Natural killer cell treated with Interleukin-12 subunit alpha and Interleukin-12 subunit beta and Interleukin-15 and Interleukin-18, amount 100 ng/mL, for 72 hours (primary cell): ENCODE measurements at regions not wholly inside any gene's neighbourhood (a gene's known extent, or its start where the extent isn't known, plus 50 kb on each side); places are given as distances from the start of the nearest gene placed in this dataset.

Source experiments
- ATAC-seq, 2 donors: fragments of 150-1000 bp; cut with Tn5 transposase in 1 of 2; sonication (Bioruptor Pico), chemical (Tn5 transposase) in 1 of 2; 2 replicates each; pipeline ENCODE4 v1.10.0; 2021
- DNase-seq: peaks from one replicate; pipeline ENCODE4 v3.0.0; 2022; ENCODE audit warnings: low spot score
- H3K27ac Mint-ChIP-seq, 2 donors: 1 replicate in 1 of 2; 2 replicates in 1 of 2; pipeline ENCODE4 v1.8.0; 2022; ENCODE audit warnings: mixed read lengths in 2 of 2, mild to moderate bottlenecking in 1 of 2, moderate library complexity in 1 of 2
- H3K27me3 Mint-ChIP-seq, 2 donors: 1 replicate in 1 of 2; 2 replicates in 1 of 2; pipeline ENCODE4 v1.8.0; 2022; ENCODE audit warnings: mixed read lengths in 2 of 2
- H3K36me3 Mint-ChIP-seq: one replicate; pipeline ENCODE4 v1.8.0; 2022; ENCODE audit warnings: mixed read lengths
- H3K4me1 Mint-ChIP-seq, 2 donors: 1 replicate in 1 of 2; 2 replicates in 1 of 2; pipeline ENCODE4 v1.8.0; 2022; ENCODE audit warnings: low read depth in 2 of 2, mixed read lengths in 2 of 2, mild to moderate bottlenecking in 1 of 2
- H3K4me3 Mint-ChIP-seq: one replicate; pipeline ENCODE4 v1.8.0; 2022; ENCODE audit warnings: mixed read lengths
- H3K9me3 Mint-ChIP-seq: 2 replicates; pipeline ENCODE4 v1.8.0; 2022; ENCODE audit warnings: mixed read lengths

DNA sequence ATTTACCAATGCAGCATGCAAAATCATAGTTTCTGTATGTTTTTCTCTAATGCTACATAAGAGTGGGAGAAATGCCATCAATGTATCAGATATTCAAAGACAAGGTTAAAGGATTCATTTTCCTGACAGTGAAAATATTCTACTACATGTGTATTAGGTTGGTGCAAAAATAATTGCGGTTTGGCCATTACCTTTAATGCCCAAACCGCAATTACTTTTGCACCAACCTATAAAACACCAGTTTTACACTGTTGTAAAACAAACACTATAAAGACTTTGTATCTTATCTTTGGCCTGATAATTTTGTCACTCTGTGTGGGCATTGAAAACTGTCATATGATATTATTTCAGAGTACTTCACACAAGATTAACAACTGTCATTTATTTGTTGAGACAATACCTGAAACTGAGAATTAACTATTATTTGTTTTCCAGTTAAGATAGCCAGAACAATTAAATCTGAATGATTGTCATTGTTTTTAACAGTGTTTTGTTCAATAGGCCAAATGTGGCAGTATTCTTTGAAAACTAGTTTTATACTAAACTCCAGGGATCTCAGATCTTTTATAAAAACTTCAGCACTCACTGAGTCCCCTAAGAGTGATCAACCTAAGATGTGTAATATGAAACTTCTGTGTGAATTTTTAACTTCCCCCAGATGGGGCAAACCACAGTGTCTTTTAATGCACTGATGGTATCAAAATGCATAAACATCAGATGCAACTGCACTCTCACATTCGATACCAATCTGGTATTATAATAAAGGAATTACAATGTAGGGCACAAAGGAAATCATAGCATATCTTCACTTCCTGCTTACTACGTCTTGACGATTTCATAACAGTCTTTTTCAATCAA, 53.8 kb upstream of the FBN2 start:
- H3K4me3 Mint-ChIP-seq, result no peak overlapping the region
- peaks cover 15% of the 10 kb centered on the region for H3K9me3 Mint-ChIP-seq
- H3K4me1 Mint-ChIP-seq, result no peaks in the 10 kb centered on the region
- DNase-seq (no peak), ATAC-seq (no peak)
- no peaks in the 10 kb centered on the region for H3K36me3 Mint-ChIP-seq
- H3K27me3 Mint-ChIP-seq, result no peaks in the 10 kb centered on the region
- no peak overlapping the region for H3K27ac Mint-ChIP-seq

DNA sequence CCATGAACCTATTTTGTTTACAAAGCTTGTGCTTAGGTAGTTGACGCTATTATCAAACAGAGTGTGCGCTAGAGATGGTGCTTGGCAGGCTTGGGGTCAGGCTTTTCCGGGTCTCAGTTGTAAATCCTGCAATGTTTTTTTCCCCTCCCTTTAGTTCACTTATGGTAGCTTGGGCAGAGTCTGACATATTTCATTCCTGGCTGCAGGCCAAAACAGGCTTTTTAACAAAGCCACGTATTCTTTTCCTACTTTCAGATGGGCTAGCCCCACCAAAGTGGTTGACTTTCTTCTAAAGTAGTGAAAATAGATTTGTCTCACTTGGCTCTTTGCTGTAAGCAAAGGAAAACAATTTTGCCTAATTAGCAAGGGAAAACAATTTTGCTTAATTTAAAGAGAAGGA, 58.0 kb upstream of the FBN2 start:
- peaks cover 13% of the 10 kb centered on the region for H3K9me3 Mint-ChIP-seq
- no peak overlapping the region for H3K27ac Mint-ChIP-seq
- no peak overlapping the region for H3K4me3 Mint-ChIP-seq
- H3K4me1 Mint-ChIP-seq, result no peaks in the 10 kb centered on the region
- H3K36me3 Mint-ChIP-seq, result no peaks in the 10 kb centered on the region
- ATAC-seq, result no peak
- no peak for DNase-seq
- H3K27me3 Mint-ChIP-seq, result no peaks in the 10 kb centered on the region

DNA sequence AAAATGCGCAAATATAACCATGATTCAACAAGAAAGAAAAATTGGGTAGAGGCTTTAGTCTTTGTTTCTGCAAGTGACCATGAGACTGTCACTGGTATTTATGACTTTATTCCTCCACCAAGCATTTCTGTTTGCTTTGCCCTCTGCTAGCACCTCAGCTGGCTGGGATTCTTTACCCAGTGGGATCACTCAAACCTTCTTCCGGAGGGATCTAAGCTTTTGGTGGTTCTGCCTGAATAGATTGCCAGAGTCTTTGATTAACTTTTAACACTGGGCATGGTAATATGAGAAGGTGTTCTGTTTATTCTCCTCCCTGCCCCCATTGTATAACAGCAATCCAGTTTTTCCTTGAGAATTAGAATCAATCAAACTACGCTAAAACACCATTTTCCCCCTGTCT, 59.1 kb upstream of the FBN2 start:
- DNase-seq (no peak), ATAC-seq (no peak)
- no peaks in the 10 kb centered on the region for H3K36me3 Mint-ChIP-seq
- no peak overlapping the region for H3K27ac Mint-ChIP-seq
- peaks cover 12% of the 10 kb centered on the region for H3K9me3 Mint-ChIP-seq
- no peak overlapping the region for H3K4me3 Mint-ChIP-seq
- H3K4me1 Mint-ChIP-seq, result no peaks in the 10 kb centered on the region
- no peaks in the 10 kb centered on the region for H3K27me3 Mint-ChIP-seq

DNA sequence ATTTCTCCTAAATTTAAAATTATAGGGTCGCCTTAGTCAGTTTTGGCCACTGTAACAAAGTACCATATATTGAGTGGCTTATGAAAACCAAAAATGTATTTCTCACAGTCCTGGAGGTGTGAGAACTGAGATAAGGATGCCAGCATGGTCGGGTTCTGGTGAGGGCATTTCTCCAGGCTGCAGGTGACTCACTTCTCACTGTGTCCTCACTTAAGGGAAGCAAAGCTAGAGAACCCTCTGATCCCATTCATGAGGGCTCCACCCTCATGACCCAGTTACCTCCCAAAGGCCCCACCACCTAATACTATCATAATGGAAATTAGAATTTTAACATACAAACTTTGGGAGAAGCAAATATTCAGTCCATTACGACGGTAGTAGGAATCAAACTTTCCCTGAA, 75.1 kb upstream of the FBN2 start:
- DNase-seq, result no peak
- H3K9me3 Mint-ChIP-seq, result peaks cover 10% of the 10 kb centered on the region

DNA sequence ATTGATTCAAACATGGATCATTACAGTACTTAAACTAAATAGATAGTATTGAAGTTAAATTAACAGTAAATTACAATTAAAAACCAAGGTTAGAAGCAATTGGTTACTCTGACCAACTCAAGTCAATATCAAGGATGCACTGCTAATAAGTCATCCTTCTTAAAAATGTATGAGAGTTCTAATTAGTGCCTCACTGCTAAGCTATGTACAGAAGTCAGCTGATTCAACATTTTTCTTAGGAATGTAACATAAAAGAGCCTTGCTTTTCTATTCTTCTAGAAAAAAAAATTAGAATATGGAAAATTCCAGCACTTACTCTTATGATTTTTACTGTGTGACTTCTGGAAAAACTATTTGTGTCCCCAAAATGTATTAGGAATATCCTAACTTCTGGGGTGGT, 75.7 kb upstream of the FBN2 start:
- no peak for ATAC-seq
- Mint-ChIP-seq H3K36me3 (no peaks in the 10 kb centered on the region), H3K27me3 (no peaks in the 10 kb centered on the region), H3K4me3 (no peak overlapping the region), H3K27ac (no peak overlapping the region), H3K9me3 (peaks cover 8% of the 10 kb centered on the region), H3K4me1 (no peaks in the 10 kb centered on the region)
- no peak for DNase-seq

More for the DNA sequence above, 75.1 kb upstream of the FBN2 start:
- H3K27ac Mint-ChIP-seq, result no peak overlapping the region
- no peak overlapping the region for H3K4me3 Mint-ChIP-seq
- peaks cover 3% of the 10 kb centered on the region for H3K36me3 Mint-ChIP-seq
- no peak for ATAC-seq
- H3K27me3 Mint-ChIP-seq, result no peaks in the 10 kb centered on the region
- no peaks in the 10 kb centered on the region for H3K4me1 Mint-ChIP-seq

DNA sequence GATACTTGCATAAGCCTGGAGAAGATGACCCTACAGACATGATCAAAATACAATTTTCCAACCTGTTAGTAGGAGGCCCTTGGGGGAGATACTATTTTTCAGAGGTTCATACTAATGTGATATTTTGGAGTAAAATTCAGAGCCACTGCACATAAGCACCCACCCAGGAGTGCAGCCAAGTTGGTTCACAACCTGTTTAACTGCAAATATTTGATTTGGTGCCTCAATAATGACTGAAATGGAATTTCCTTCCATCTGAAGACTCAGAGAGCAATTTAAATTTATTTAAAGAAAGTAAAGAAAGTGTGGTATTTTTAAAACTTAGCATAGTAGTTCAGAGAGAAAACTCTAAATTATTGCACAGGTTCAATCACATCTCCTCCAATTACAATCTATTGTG, 77.5 kb upstream of the FBN2 start:
- H3K4me3 Mint-ChIP-seq, result no peak overlapping the region
- ATAC-seq (no peak), DNase-seq (no peak)
- no peaks in the 10 kb centered on the region for H3K27me3 Mint-ChIP-seq
- H3K27ac Mint-ChIP-seq, result no peak overlapping the region
- H3K4me1 Mint-ChIP-seq, result no peaks in the 10 kb centered on the region
- no peaks in the 10 kb centered on the region for H3K36me3 Mint-ChIP-seq
- peaks cover 8% of the 10 kb centered on the region for H3K9me3 Mint-ChIP-seq

DNA sequence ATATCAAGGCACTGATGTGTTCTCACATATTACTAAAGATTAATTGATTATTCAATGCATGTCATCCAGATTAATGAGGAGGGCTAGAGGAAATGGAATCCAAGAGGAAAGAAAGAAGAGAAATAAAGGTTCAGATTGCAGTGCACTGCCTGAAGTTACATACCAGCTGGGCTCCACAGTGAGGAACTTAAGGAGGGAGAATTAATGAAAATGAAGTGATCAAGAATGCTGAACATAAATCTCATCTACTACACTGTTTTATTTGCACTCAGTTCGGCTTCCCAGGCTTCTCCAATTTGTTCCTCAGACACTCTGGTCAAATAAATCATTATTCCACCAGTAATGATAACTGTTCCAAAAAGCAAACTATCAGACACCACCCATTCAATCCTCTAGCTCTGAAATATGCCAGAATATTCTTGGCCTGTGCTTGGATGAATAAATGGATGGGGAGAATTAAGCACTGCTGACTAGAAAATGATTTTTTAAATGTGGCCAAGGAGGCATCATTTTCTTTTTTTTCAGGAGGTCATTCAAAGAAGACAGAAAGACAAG, 88.6 kb upstream of the FBN2 start:
- H3K27me3 Mint-ChIP-seq, result no peaks in the 10 kb centered on the region
- H3K4me1 Mint-ChIP-seq, result no peaks in the 10 kb centered on the region

DNA sequence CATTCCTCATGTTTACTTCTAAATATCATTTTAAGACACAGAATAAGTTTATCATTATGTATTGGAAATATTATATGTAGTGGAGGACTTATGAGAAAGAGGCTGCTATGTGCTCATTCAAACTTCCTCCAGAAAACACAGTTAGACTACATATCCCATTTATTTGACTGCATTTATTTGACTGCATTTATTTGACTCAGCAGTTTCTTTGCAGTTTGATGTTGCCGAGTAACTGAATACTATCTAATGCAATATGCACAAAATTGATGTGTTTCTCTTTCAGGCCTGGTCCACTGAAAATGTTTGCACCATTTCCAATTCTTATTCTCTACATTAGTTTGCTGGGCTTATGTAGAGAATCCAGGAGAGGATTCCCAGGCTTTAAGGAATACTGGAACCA, 89.9 kb upstream of the FBN2 start:
- no peaks in the 10 kb centered on the region for H3K4me1 Mint-ChIP-seq
- H3K27ac Mint-ChIP-seq, result no peak overlapping the region
- peaks cover 6% of the 10 kb centered on the region for H3K9me3 Mint-ChIP-seq
- DNase-seq (no peak), ATAC-seq (no peak)
- H3K27me3 Mint-ChIP-seq, result no peaks in the 10 kb centered on the region
- H3K36me3 Mint-ChIP-seq, result no peaks in the 10 kb centered on the region
- H3K4me3 Mint-ChIP-seq, result no peak overlapping the region

More for the DNA sequence above, 88.6 kb upstream of the FBN2 start:
- no peak overlapping the region for H3K4me3 Mint-ChIP-seq
- H3K36me3 Mint-ChIP-seq, result no peaks in the 10 kb centered on the region
- ATAC-seq (no peak), DNase-seq (no peak)
- no peak overlapping the region for H3K27ac Mint-ChIP-seq
- peaks cover 6% of the 10 kb centered on the region for H3K9me3 Mint-ChIP-seq

DNA sequence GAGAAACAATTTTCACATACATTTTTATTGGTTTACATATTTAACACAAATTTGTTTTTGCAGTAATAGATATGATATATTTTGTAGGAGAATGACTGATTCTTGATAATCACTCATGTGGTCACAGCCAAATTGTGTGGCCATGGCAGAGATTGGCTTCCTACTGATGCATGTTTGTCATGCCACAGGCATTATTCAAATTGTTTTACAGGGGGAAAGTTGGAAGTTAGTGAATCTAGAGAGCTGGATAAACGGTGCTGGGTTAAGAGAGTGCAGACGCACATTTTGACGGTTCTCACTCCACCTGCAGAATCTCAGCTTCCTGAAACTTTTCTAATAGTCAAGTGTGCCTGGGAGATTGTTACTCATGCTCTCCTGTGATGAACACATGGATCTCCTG, 91.1 kb upstream of the FBN2 start:
- Mint-ChIP-seq H3K27me3 (no peaks in the 10 kb centered on the region), H3K27ac (no peak overlapping the region), H3K36me3 (no peaks in the 10 kb centered on the region), H3K4me1 (no peaks in the 10 kb centered on the region), H3K4me3 (no peak overlapping the region), H3K9me3 (peaks cover 3% of the 10 kb centered on the region)
- ATAC-seq (no peak), DNase-seq (no peak)

DNA sequence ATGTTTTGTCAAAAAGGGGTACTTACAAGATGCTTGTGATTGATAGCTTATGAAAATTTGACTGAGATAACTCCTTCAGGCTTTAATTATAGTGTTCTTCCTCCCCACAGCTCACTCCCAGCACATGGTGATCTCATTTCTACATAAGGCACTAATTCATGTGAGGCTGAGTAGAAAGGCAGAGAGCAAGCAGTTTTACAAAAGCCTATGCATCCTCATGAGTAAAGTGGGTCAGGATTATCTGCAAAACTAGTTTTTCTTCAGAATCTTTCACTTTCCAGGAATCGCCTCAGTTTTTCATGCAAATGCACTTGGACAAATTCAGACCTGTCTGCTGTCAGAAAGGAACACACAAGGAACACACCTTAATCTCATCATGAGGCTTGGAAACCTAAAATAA, 92.1 kb upstream of the FBN2 start:
- Mint-ChIP-seq H3K9me3 (peaks cover 6% of the 10 kb centered on the region), H3K36me3 (no peaks in the 10 kb centered on the region), H3K27me3 (no peaks in the 10 kb centered on the region), H3K4me3 (no peak overlapping the region), H3K4me1 (no peaks in the 10 kb centered on the region), H3K27ac (no peak overlapping the region)
- ATAC-seq, result no peak
- DNase-seq, result no peak

DNA sequence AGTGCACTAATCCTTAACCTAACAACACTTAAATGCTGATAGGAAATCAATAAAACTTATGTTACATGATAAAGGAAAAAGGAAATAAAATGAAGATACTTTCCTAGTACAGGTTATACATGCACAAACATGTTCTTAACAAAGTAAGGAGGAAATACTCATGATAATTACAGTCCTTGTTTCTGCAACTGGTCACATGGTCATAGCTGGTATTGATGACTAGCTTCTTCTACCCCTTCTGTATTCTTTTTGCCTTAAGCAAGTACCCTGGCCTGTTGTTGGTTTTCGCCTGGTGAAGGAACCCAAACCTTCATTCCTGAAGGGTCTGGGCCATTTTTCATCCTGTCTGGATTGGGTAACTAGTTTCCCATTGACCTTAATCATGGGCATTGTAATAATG, 93.7 kb upstream of the FBN2 start:
- Mint-ChIP-seq H3K36me3 (no peaks in the 10 kb centered on the region), H3K9me3 (peaks cover 9% of the 10 kb centered on the region), H3K27ac (no peak overlapping the region), H3K27me3 (no peaks in the 10 kb centered on the region), H3K4me1 (no peaks in the 10 kb centered on the region), H3K4me3 (no peak overlapping the region)
- no peak for DNase-seq
- no peak for ATAC-seq

DNA sequence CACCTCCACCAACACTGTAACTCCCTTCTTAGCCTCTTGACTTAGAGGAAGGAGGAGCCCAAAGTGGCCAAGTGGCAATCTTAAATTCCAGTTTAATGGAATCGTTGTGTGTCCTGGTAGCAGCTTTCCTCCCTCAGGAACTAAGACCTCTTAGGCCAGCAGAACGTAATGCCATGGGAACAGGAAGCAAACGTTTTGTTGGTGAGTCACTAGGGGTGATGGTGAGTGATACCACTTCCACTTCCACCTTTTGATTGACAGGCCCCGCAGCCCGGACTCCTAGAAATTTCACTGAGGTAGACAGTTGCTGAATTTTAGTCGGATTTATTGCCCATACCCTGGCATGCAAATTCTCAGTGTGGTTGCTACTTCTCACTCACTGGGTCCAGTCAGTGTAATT, 94.2 kb upstream of the FBN2 start:
- Mint-ChIP-seq H3K4me3 (no peak overlapping the region), H3K9me3 (peaks cover 12% of the 10 kb centered on the region), H3K4me1 (no peaks in the 10 kb centered on the region), H3K27ac (no peak overlapping the region), H3K36me3 (no peaks in the 10 kb centered on the region), H3K27me3 (no peaks in the 10 kb centered on the region)
- DNase-seq, result no peak
- no peak for ATAC-seq

DNA sequence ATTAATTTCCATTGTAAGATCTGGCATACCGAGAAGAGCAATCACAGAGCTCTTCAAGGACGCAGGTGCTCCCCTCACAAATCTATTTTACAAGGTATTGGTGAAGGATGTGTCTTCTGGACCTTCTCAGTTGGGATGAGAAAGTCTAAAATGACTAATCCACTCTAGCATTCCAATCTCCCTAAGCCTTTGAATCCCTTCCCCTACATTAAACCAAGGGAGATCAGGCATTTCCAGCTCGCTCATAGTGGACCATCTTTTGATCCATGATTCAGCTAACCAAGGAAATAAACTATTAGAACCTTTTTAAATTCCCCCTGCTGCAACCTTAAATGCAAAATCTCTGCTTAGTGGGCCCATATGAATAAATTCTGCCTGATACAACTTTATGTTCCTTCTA, 95.9 kb upstream of the FBN2 start:
- no peaks in the 10 kb centered on the region for H3K4me1 Mint-ChIP-seq
- DNase-seq (no peak), ATAC-seq (no peak)
- H3K4me3 Mint-ChIP-seq, result no peak overlapping the region
- peaks cover 13% of the 10 kb centered on the region for H3K9me3 Mint-ChIP-seq
- H3K27ac Mint-ChIP-seq, result no peak overlapping the region
- H3K27me3 Mint-ChIP-seq, result no peaks in the 10 kb centered on the region
- no peaks in the 10 kb centered on the region for H3K36me3 Mint-ChIP-seq

DNA sequence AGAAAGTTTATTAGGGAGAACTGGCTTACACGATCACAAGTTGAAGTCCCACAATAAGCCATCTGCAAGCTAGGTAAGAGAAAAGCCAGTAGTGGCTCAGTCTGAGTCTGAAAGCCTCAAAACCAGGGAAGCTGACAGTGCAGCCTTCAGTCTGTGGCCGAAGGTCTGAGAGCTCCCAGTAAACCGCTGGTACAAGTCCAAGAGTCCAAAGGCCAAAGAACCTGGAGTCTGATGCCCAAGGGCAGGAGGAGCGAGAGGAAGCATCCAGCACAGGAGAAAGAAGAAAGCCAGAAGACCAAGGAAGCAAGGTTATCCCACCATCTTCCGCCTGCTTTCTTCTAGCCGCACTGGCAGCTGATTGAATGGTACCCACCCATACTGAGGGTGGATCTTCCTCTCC, 97.3 kb upstream of the FBN2 start:
- Mint-ChIP-seq H3K4me1 (no peaks in the 10 kb centered on the region), H3K36me3 (no peaks in the 10 kb centered on the region), H3K9me3 (peaks cover 13% of the 10 kb centered on the region), H3K27me3 (no peaks in the 10 kb centered on the region), H3K27ac (no peak overlapping the region), H3K4me3 (no peak overlapping the region)
- ATAC-seq, result no peak
- no peak for DNase-seq

DNA sequence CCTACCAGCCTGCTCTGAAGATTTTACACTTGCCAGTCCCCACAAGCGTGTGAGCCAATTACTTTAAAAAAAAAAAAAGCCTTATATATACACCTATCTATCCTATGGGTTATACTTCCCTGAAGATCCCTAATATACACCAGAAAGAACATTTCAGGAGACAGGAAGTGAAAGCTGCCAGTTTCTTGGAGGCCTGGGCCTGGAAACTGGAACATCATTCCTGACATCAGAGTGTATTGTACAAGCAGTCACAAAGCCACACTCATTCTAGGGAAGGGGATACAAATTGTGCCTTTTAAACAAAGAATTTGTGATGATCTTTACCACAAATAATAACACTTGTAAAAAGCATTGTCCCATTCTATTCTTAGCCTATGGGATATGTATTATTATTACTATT, 98.3 kb upstream of the FBN2 start:
- DNase-seq (no peak), ATAC-seq (no peak)
- H3K4me3 Mint-ChIP-seq, result no peak overlapping the region
- no peaks in the 10 kb centered on the region for H3K27me3 Mint-ChIP-seq
- no peak overlapping the region for H3K27ac Mint-ChIP-seq
- H3K4me1 Mint-ChIP-seq, result no peaks in the 10 kb centered on the region
- H3K9me3 Mint-ChIP-seq, result peaks cover 16% of the 10 kb centered on the region
- H3K36me3 Mint-ChIP-seq, result no peaks in the 10 kb centered on the region
